Ovary (tissue), 7 donors: ENCODE measurements at regions not wholly inside any gene's neighbourhood (a gene's known extent, or its start where the extent isn't known, plus 50 kb on each side); places are given as distances from the start of the nearest gene placed in this dataset.
"Not testable (repeated sequence)": the region's sequence is repeated elsewhere in the genome, so short reads cannot be mapped to it uniquely, and the experiment has no call there.

Experiments used
- DNase-seq, 5 donors: peaks; one replicate each; pipeline ENCODE4 v3.0.0-alpha.2; 2019 to 2020
- H3K27ac ChIP-seq, 2 donors: fragments of 200-600 bp; one replicate each; pipeline versions ENCODE4 v1.5.1 to v1.8.0; 2019 to 2022
- H3K27me3 ChIP-seq: fragments of 200-600 bp; one replicate; pipeline ENCODE4 v1.8.0; 2022
- H3K36me3 ChIP-seq: fragments of 200-600 bp; sonication (generic); one replicate; pipeline ENCODE4 v1.5.1; 2019
- H3K4me1 ChIP-seq: one replicate; pipeline ENCODE4 v1.8.1; 2013; ENCODE audit warnings: mild to moderate bottlenecking, moderate library complexity; ENCODE audit not compliant: insufficient read depth
- H3K4me3 ChIP-seq: fragments of 200-600 bp; sonication (generic); one replicate; pipeline ENCODE4 v1.5.1; 2017
- H3K9me3 ChIP-seq, 2 donors: fragments of 200-600 bp in 1 of 2; sonication (generic) in 1 of 2; one replicate each; pipeline versions ENCODE4 v1.5.1 to v1.8.1; 2013 to 2019; ENCODE audit warnings: mild to moderate bottlenecking in 1 of 2, moderate library complexity in 1 of 2
- EP300 ChIP-seq: sonication (generic); formaldehyde crosslinking; IDR thresholded peaks from one replicate; pipeline ENCODE4 v1.6.1; 2017; ENCODE audit warnings: antibody characterized with exemption
- POLR2A ChIP-seq: fragments of 450-650 bp; IDR thresholded peaks from one replicate; pipeline ENCODE4 v1.6.1; 2017; ENCODE audit warnings: antibody characterized with exemption, mild to moderate bottlenecking, moderate library complexity
- WGBS, 3 donors: extraction: QIAGEN DNeasy Blood & Tissue Kit in 1 of 3; methylation state at CpG; one replicate each; pipeline versions ENCODE4 v1.1.5 to v1.1.7; 2013 to 2017; 5-methylcytosine and 5-hydroxymethylcytosine counted together
- intact Hi-C, 4 donors: fragments of 100-400 bp; cut with DNase I; formaldehyde crosslinking; loops; one replicate each; pipeline versions ENCODE4 v1.11.0 to v1.15.1; 2022 to 2023
- TF ChIP-seq, protein P1 (sequence below), 3 donors: fragments of 450-650 bp in 2 of 3; fragments of 200-600 bp in 1 of 3; IDR thresholded peaks; one replicate each; pipeline versions ENCODE4 v1.5.1 to v1.8.0; 2016 to 2022; ENCODE audit warnings: antibody characterized with exemption in 3 of 3, mild to moderate bottlenecking in 1 of 3
- donor health status: DM: no; HTN: no; CAD: no; lungs with moderate emphysema.
- donor health status: DM: no; HTN: no; CAD: no.
- donor health status: Bipolar disorder and iron deficiency.
- donor health status: DM: no; HTN: no; CAD: no.
- donor health status: DM: yes; HTN: yes; CAD: no.

DNA sequence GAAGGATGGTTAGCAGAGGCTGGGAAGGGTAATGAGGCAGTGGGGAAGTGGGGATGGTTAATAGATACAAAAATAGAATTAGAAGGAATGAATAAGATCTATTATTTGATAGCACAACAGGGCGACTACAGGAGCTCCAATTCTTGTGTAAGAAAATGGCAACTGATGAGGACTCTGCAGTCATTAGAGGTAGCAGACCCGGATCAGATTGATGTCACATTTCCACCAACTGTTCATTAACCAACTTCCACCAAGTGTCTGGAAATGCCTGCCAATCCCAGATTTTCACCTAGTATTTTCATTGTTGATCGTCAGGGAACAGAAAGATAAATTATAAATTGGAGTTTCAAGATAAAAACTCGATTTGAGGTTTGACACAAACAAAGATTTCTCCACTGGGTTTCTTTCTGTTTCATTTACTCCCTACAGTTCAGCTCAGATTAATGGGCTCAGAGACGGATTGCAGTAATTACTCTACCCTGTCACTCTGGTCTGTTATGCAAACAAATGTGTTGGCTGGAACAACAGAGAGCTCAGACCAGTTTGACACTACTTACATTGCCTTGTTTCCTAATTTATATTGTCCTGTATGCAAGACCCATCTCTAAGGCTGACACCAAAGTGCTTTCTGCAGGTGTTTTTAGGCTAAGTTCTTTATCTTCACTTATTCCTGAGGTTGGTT is 909.2 kb upstream of the PRKX start:
- TF ChIP-seq EP300 = no peak
- TF ChIP-seq, protein P1, sequence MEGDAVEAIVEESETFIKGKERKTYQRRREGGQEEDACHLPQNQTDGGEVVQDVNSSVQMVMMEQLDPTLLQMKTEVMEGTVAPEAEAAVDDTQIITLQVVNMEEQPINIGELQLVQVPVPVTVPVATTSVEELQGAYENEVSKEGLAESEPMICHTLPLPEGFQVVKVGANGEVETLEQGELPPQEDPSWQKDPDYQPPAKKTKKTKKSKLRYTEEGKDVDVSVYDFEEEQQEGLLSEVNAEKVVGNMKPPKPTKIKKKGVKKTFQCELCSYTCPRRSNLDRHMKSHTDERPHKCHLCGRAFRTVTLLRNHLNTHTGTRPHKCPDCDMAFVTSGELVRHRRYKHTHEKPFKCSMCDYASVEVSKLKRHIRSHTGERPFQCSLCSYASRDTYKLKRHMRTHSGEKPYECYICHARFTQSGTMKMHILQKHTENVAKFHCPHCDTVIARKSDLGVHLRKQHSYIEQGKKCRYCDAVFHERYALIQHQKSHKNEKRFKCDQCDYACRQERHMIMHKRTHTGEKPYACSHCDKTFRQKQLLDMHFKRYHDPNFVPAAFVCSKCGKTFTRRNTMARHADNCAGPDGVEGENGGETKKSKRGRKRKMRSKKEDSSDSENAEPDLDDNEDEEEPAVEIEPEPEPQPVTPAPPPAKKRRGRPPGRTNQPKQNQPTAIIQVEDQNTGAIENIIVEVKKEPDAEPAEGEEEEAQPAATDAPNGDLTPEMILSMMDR (IDR thresholded peaks at IDR 0.05) = no peak
- TF ChIP-seq POLR2A = no peak
- 30 to 44% (median 40%) methylated on average over 5 of the region's 5 CpGs for WGBS, 3 donors
- Histone ChIP-seq H3K27ac (no peak overlapping the region), H3K4me1 (no peaks in the 10 kb centered on the region), H3K4me3 (no peak overlapping the region), H3K9me3 (no peaks in the 10 kb centered on the region), H3K27me3 (no peaks in the 10 kb centered on the region), H3K36me3 (no peaks in the 10 kb centered on the region)
- intact Hi-C loops = no loop called here
- DNase-seq = no peak

DNA sequence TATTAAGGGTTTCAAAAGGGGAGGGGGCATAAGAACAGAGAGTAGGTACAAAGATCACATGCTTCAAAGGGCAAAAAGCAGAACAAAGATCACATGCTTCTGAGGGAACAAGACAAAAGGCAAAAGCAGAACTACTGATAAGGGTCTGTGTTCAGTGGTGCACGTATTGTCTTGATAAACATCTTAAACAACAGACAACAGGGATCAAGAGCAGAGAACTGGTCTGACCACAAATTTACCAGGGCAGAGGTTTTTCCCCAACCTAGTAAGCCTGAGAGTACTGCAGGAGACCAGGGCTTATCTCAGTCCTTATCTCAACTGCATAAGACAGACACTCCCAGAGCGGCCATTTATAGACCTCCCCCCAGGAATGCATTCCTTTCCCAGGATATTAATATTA is 900.2 kb upstream of the PRKX start:
- DNase-seq, H3K27ac ChIP-seq, H3K9me3 ChIP-seq, H3K4me1 ChIP-seq, H3K36me3 ChIP-seq, H3K27me3 ChIP-seq, H3K4me3 ChIP-seq, intact Hi-C loops: not testable (repeated sequence)
- 82 to 86% (median 85%) methylated on average over 2 of the region's 2 CpGs for WGBS, 3 donors

DNA sequence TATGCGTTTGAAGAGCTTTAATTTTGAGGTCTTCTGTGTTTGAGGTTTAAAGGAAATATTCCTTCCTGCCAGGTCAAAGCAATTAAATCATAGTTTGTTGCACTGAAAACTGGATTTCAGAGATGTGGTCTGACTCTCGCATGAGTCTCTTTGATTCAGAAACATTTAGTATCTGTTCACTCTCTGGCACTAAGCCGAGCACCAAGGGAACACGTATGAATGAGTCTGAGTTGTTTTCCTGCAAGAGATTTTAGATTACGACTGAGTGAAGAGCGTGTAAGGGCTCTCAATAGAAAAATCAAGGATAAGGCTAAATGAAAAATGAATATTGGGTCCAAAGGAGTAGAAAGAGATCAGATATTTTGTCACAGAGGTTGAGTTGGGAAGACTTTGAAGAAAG is 875.4 kb upstream of the PRKX start:
- intact Hi-C loops = no loop called here
- WGBS, 3 donors = 42 to 49% (median 46%) methylated on average over 6 of the region's 6 CpGs
- Histone ChIP-seq H3K27me3 (no peaks in the 10 kb centered on the region), H3K27ac (no peak overlapping the region), H3K4me1 (no peaks in the 10 kb centered on the region), H3K4me3 (no peak overlapping the region), H3K9me3 (no peaks in the 10 kb centered on the region), H3K36me3 (no peaks in the 10 kb centered on the region)
- DNase-seq = no peak
- TF ChIP-seq POLR2A = no peak
- TF ChIP-seq EP300 = no peak
- TF ChIP-seq, protein P1 (IDR thresholded peaks at IDR 0.05) = no peak

DNA sequence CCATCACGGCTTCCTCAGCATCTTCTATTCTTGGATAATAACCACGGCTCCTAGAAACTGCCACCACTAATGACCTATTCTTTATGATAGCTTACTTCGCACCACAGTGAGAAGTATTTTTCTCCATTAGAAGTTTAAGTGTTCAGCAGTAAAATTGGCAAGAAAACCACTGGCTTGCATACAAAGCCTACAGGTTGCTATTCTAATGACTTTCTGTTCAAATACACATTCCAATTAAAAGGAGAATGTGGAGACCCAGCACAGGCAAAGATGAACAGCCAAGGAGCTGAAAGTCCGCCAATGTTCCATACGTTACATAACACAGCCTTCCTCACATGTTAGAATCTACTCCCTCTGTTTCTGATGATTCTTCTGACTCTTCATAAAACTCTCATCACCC is 875.0 kb upstream of the PRKX start:
- no peaks in the 10 kb centered on the region for H3K36me3 ChIP-seq
- H3K27ac ChIP-seq = no peak overlapping the region
- DNase-seq = no peak
- intact Hi-C loops = no loop called here
- no peaks in the 10 kb centered on the region for H3K9me3 ChIP-seq
- H3K27me3 ChIP-seq = no peaks in the 10 kb centered on the region
- 35 to 40% (median 36%) methylated on average over 5 of the region's 5 CpGs for WGBS, 3 donors
- H3K4me3 ChIP-seq = no peak overlapping the region
- TF ChIP-seq, protein P1 (IDR thresholded peaks at IDR 0.05) = no peak
- no peak for TF ChIP-seq POLR2A
- TF ChIP-seq EP300 = no peak
- H3K4me1 ChIP-seq = no peaks in the 10 kb centered on the region

DNA sequence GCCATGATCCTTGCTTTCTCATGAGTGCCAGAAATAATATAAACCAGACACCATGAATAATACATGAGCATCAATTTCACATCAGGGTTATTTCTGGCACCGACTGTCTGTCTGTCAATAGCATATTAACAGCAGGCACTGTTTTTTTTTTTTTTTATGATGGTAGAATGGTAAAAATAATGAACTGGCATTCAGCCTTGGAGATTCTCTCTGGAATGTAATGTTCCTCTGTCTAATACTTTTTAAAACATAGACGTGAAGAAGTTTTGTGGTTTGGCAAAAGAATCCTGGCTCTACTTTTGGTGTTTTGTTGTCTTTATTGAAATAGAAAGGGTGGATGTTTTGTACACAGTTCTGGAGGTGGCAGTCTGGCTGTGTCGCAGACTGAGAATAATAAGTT is 874.6 kb upstream of the PRKX start:
- Histone ChIP-seq H3K4me1 (no peaks in the 10 kb centered on the region), H3K27me3 (no peaks in the 10 kb centered on the region), H3K27ac (no peak overlapping the region), H3K4me3 (no peak overlapping the region), H3K36me3 (no peaks in the 10 kb centered on the region), H3K9me3 (no peaks in the 10 kb centered on the region)
- TF ChIP-seq EP300 = no peak
- TF ChIP-seq, protein P1 (IDR thresholded peaks at IDR 0.05) = no peak
- no peak for TF ChIP-seq POLR2A
- 32 to 41% (median 37%) methylated on average over 3 of the region's 3 CpGs for WGBS, 3 donors
- DNase-seq = no peak
- intact Hi-C loops = no loop called here
